HG02938 (cell line): ENCODE measurements at regions not wholly inside any gene's neighbourhood (a gene's known extent, or its start where the extent isn't known, plus 50 kb on each side); places are given as distances from the start of the nearest gene placed in this dataset.

ENCODE experiments used
- ATAC-seq: cut with Tn5 transposase; IDR thresholded peaks from one replicate; pipeline ENCODE4 v1.9.1; 2021; ENCODE audit warnings: mild to moderate bottlenecking, moderate library complexity; ENCODE audit not compliant: unreplicated experiment

- ATAC-seq = no peak
Measured at GRCh38 chr1:222995236-222995580, 147.8 kb downstream of the TLR5 start.

GRCh38 chr1:222995620-222996309 is 147.3 kb downstream of the TLR5 start:
- peak; percentile 59 for ATAC-seq

GRCh38 chr1:222996310-222996975 is 146.6 kb downstream of the TLR5 start:
- ATAC-seq = no peak

- no peak for ATAC-seq
Measured at GRCh38 chr1:223000632-223001031, 142.4 kb downstream of the TLR5 start.

GRCh38 chr1:223001653-223002634 is 141.1 kb downstream of the TLR5 start:
- ATAC-seq = no peak

- ATAC-seq = no peak
Measured at GRCh38 chr1:223003549-223003948, 139.5 kb downstream of the TLR5 start.

- no peak for ATAC-seq
Measured at GRCh38 chr1:223006371-223006770, 136.7 kb downstream of the TLR5 start.

GRCh38 chr1:223006917-223007648 is 136.0 kb downstream of the TLR5 start:
- ATAC-seq = no peak

- ATAC-seq = no peak
Measured at GRCh38 chr1:223007935-223008334, 135.1 kb downstream of the TLR5 start.

DNA sequence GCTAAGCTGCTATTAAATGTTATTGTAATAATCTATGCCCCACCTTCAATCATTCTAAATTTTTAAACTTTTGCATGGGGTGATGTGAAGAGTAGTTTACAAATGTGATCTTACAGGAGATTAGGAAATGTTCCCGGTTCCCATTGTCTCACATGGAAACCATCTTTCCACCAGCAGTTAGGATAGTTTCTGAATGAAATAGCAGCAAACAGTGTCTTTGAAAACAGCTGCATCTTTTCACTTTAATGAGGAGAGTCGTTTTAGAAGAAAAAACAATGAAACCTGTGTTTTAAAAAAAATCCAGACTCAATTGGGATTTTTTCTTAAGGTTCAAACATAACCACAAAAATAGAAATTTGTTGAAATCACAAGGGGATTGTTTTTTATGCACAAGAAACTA is 134.2 kb downstream of the TLR5 start:
- ATAC-seq = no peak

- no peak for ATAC-seq
Measured at GRCh38 chr1:223009406-223009805, 133.6 kb downstream of the TLR5 start.

DNA sequence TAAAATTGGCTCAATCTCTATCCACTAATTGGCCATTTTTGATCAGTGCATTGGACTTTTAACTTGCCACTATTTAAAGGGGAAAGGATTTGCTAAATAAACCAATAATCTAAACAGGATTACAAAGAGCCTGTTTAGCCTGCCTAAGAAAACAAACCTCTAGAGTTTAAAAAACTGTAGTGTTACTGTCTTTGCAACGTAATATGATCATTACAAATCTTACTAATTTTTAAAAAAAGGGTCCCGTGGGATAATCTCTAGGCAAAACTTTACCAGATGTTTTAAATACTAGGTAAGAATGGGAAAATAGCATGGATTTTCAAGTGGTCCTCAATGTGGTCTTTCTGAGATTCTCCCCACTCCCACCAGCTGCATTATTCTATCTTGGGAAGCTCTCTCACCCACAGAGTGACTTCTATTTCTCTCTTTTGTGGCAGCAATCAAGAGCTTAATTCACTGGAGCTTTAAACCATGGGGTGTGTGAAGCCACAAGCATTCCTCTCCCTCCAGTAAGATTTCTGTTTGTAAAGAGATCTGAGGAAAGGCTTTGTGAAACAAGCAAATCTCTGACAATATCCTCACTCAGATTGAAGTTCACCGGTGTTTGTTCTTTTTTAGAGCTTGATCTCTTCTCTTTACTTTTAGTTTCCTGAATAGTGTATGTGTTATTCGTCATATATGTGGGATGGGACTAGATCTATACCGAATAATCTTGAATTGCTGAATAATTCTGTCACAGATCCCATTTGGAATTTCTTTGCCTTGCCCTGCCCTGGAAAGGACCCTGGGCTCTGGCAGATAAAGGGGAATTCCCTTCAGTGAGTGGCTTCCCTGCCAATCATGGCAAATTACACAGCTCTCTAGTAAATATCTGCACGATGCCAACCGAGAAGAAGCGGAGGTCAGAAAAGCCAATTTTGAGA is 132.2 kb downstream of the TLR5 start:
- no peak for ATAC-seq

- no peak for ATAC-seq
Measured at GRCh38 chr1:223011505-223011856, 131.6 kb downstream of the TLR5 start.

DNA sequence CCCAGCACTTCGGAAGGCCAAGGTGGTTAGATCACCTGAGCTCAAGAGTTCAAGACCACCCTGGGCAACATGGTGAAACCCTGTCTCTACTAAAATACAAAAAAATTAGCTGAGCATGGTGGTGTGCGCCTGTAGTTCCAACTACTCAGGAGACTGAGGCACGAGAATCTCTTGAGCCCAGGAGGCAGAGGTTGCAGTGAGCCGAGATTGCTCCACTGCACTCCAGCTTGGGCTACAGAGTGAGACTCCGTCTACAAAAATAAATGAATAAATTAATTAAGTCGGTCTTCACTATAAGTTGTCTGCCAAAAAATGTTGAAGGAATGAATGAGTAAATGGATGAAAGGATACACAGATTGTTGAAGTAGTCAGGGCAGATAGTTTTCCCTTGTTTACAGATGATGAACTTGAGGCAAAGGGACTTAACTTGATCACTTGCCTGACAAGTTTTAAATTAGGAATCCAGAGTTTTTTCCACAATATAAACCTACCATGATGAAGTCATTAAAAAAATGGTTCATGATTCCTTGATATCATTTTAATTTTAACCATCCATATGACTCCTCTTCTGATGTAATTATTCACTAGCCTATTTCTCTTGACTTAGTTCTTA is 130.8 kb downstream of the TLR5 start:
- ATAC-seq = no peak

DNA sequence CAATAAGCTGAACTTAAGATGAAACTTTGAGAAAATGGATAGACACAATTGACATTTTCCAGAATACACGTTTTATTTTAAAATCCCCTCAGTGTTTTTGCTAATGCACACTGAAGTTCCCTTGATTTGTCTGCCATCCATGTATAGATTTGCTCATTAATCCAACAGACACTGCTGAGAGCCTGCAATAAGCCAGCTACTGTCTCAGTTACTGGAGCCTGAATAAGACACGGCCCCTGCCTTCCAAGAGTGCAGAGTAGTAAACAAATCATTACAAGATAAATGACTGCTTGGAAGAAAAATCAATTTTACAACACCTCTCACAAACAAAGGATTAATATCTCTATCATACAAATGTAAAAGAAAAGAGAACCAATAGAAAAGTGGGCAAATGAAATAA is 130.1 kb downstream of the TLR5 start:
- ATAC-seq = no peak

GRCh38 chr1:223014142-223014873 is 128.7 kb downstream of the TLR5 start:
- ATAC-seq = no peak

DNA sequence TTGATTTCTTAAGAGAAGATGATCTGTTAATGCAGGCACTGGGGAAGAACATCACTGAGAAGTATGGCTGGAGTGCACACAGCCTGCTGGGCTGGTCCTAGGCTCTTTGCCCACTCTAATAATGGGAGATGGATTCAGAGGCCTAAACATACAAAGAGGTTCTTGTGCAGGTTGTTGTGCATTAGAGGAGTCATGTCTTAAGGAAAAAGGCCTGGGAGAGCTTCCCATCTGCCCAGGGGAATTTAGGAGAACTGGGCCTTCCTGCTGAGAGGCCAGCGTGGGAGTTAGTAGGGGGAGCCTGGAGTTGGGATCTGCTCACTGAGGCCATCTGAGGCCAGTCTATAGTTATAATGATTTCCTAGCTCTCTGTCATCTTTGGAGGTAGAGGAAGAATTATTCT is 126.7 kb downstream of the TLR5 start:
- no peak for ATAC-seq

DNA sequence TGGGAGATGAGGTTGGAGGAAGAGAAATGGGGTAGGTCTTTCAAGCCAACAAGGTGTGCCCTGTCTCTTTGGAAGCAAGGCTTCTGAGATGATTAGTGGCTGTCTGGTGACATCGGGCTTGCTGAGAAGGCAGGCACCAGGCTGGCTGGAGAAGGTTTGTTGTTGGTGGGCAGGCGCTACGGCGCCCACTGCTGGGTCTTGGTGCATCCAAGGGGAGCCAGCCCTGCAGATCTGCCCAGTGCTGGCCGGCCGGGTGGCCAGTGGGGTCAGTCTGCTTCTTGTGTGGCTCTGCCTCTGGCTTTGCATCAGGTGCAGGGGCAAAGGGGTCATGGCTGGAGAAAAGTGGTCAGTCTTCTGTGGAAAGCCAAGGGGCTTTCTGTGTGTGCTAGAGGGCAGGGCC is 126.2 kb downstream of the TLR5 start:
- no peak for ATAC-seq

GRCh38 chr1:223017291-223017690 is 125.8 kb downstream of the TLR5 start:
- no peak for ATAC-seq
